ENCODE measurements at regions not wholly inside any gene's neighbourhood (a gene's known extent, or its start where the extent isn't known, plus 50 kb on each side); places are given as distances from the start of the nearest gene placed in this dataset.
"Not testable (repeated sequence)": the region's sequence is repeated elsewhere in the genome, so short reads cannot be mapped to it uniquely, and the experiment has no call there.

DNA sequence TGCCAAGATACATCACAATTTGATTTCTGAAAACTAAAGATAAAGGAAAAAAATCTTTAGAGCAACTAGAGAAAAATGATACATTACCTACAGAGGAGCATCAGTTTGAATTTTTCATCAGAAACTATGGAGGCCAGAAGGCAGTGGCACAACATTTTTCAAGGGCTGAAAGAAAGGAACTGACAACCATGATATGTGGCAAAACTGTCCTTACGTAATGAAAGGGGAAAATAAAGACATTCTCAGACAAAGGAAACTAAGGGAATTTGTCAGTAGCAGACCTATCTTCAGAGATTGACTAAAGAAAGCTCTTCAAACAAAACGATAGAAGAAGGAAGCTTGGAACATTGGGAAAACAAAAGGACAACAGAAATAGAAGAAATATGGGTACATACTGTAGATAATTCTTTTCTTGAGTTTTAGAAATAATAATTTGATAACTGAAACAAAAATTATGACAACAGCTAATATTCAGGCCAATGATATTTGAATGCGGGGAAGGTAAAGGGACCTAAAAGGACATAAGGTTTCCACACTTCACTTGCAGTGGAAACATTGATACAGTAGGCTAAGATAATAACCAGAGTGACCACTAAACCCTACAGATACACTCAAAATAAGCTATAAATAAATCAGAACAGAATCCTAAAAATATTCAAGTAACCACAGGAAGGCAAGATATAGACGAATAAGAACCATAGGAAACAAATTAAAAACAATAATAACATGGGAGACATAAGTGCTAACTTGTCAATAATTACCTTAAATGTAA lies 70.0 kb upstream of the NPAS2 start:
- no peaks in the 10 kb centered on the region for H3K27me3 ChIP-seq
- no peak overlapping the region for H3K27ac ChIP-seq
- no peaks in the 10 kb centered on the region for H3K9me3 ChIP-seq
- TF ChIP-seq EP300 (IDR thresholded peaks at IDR 0.05) (no peak), POLR2A (IDR thresholded peaks at IDR 0.05) (no peak)
- TF ChIP-seq, protein P1, sequence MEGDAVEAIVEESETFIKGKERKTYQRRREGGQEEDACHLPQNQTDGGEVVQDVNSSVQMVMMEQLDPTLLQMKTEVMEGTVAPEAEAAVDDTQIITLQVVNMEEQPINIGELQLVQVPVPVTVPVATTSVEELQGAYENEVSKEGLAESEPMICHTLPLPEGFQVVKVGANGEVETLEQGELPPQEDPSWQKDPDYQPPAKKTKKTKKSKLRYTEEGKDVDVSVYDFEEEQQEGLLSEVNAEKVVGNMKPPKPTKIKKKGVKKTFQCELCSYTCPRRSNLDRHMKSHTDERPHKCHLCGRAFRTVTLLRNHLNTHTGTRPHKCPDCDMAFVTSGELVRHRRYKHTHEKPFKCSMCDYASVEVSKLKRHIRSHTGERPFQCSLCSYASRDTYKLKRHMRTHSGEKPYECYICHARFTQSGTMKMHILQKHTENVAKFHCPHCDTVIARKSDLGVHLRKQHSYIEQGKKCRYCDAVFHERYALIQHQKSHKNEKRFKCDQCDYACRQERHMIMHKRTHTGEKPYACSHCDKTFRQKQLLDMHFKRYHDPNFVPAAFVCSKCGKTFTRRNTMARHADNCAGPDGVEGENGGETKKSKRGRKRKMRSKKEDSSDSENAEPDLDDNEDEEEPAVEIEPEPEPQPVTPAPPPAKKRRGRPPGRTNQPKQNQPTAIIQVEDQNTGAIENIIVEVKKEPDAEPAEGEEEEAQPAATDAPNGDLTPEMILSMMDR (IDR thresholded peaks at IDR 0.05), result no peak
- H3K4me3 ChIP-seq, result no peak overlapping the region
- DNase-seq (ENCODE audit: low spot score in 2 of 2), result no peak
- WGBS, 2 donors, result 84 to 85% methylated on average over 4 of the region's 4 CpGs
- H3K36me3 ChIP-seq, result no peaks in the 10 kb centered on the region
- H3K4me1 ChIP-seq, result peaks cover 0 to 13% (median 0%) of the 10 kb centered on the region in 4 donors

DNA sequence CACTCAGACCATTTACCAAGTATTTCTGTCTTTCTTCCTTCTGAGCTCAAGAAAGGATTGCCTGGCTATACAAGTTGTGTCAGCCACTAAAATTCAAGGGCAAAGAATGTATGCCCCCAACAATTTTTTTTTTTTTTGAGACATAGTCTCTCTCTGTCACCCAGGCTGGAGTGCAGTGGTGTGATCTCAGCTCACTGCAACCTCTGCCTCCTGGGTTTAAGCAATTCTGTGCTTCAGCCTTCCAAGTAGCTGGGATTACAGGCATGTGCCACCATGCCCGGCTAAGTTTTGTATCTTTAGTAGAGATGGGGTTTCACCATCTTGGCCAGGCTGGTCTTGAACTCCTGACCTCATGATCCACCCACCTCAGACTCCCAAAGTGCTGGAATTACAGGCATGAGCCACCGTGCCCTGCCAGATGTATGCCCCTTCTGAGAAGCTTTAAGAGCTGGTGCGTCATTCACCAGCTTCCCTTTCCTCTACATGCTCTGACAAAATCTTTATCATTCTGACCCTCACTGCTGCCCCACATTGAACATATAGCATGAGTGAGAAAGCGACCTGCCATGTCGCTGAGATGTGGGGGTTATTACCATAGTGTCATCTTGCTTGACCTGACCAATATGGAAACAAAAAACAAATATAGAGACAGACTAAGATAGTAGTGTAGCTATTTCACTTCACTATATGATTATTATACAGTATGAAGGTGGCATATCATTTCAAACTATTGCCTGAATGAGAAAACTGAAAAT lies 67.9 kb upstream of the NPAS2 start:
- 82 to 87% methylated on average over 5 of the region's 5 CpGs for WGBS, 2 donors
- H3K27ac ChIP-seq, result peak overlapping the region in 1 of 4 donors; percentile 50
- not testable (repeated sequence) for H3K4me3 ChIP-seq

DNA sequence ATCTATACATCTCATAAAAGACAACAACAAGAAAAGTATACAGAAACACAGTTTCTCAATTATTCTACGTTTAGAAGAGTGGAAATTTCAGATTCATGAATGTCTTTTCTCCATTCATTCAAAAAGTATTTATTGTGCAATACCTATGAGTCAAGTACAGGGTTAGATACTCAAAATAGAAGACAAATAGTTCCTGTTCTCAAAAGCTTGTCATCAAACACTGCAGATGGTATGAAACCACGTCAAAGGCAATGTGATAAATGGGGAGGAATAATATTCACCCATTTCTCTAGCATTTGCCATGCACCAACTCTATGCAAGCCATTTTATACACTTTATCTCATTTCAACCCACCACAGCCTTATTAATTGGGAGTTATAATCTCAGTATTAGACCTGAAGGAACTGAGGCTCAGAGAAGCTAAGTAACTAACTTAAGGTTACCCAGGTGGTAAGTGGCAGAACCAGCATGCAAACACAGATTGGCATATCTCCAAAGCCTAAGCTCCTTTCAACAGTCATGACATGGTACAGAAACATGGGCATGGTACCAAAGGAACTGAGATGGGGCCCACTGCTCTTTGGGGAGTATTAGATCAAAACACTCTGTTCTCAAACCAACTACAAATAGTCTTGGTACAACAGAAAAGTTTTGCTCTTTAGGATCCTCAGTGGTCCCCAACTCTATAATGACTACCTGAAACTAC lies 67.2 kb upstream of the NPAS2 start:
- no peak for DNase-seq (ENCODE audit: low spot score in 2 of 2)
- Histone ChIP-seq H3K27ac (peak overlapping the region in 1 of 4 donors; percentile 50), H3K4me3 (no peak overlapping the region), H3K36me3 (no peaks in the 10 kb centered on the region), H3K9me3 (no peaks in the 10 kb centered on the region), H3K4me1 (peaks cover 0 to 13% (median 0%) of the 10 kb centered on the region in 4 donors), H3K27me3 (no peaks in the 10 kb centered on the region)
- TF ChIP-seq EP300 (IDR thresholded peaks at IDR 0.05), result peak in 1 of 2 donors; percentile 76
- TF ChIP-seq, protein P1 (IDR thresholded peaks at IDR 0.05), result no peak
- no peak for TF ChIP-seq POLR2A (IDR thresholded peaks at IDR 0.05)
- 30 to 38% methylated on average over 2 of the region's 2 CpGs for WGBS, 2 donors

More for the DNA sequence above, 67.9 kb upstream of the NPAS2 start:
- not testable (repeated sequence) for H3K36me3 ChIP-seq; H3K9me3 ChIP-seq; DNase-seq (ENCODE audit: low spot score in 2 of 2); H3K27me3 ChIP-seq
- H3K4me1 ChIP-seq, result peaks cover 0 to 13% (median 0%) of the 10 kb centered on the region in 4 donors

DNA sequence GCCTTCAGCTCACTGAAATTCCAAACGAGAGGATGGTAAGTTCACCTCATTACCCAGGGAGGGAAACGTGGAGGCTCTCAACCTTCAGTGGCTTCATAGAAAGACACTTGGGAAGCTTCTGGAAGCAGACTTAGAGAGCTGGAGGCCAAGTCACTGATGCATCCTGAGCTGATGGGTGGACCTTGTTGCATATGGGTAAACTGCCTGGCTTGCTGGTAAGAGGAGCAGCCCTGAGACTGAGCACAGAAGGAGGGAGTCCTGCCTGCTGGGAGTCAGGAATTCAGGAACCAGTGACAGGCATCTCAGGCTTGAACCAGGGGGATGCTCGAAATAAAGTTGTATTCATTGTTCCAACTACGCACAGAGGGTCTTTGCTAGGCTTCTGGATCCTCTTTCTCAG lies 66.5 kb upstream of the NPAS2 start:
- no peaks in the 10 kb centered on the region for H3K36me3 ChIP-seq
- 65 to 74% methylated on average over 4 of the region's 4 CpGs for WGBS, 2 donors
- H3K4me1 ChIP-seq, result peaks cover 0 to 13% (median 0%) of the 10 kb centered on the region in 4 donors
- no peaks in the 10 kb centered on the region for H3K9me3 ChIP-seq
- TF ChIP-seq POLR2A (IDR thresholded peaks at IDR 0.05) (no peak), EP300 (IDR thresholded peaks at IDR 0.05) (no peak)
- TF ChIP-seq, protein P1 (IDR thresholded peaks at IDR 0.05), result no peak
- no peaks in the 10 kb centered on the region for H3K27me3 ChIP-seq
- no peak for DNase-seq (ENCODE audit: low spot score in 2 of 2)
- H3K27ac ChIP-seq, result peak overlapping the region in 1 of 4 donors; percentile 29
- H3K4me3 ChIP-seq, result no peak overlapping the region

DNA sequence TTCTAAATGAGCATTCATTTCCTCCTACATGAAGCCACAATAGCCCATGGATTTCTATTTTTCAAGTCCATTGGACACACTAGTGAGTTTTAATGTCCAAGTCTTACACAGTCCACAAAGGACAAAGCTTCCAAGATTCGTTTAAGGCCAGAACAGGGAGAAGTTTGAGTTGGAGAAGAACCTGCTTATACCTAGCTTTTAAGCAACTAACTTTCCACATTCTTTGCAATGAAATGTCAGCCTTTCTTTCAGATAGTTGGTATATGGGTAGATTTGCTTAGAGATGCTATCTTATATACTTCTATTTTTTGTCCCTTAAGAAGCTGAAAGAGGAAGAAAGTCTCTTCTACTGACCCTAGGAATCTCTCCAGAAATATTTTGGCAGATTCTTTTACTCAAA lies 66.1 kb upstream of the NPAS2 start:
- H3K36me3 ChIP-seq, result no peaks in the 10 kb centered on the region
- H3K4me1 ChIP-seq, result peaks cover 0 to 13% (median 0%) of the 10 kb centered on the region in 4 donors
- DNase-seq (ENCODE audit: low spot score in 2 of 2), result no peak
- no peak overlapping the region for H3K27ac ChIP-seq
- WGBS, 2 donors, result 53 to 59% methylated on average over 1 of the region's 1 CpG
- H3K27me3 ChIP-seq, result no peaks in the 10 kb centered on the region
- TF ChIP-seq, protein P1 (IDR thresholded peaks at IDR 0.05), result no peak
- TF ChIP-seq EP300 (IDR thresholded peaks at IDR 0.05), result no peak
- no peak for TF ChIP-seq POLR2A (IDR thresholded peaks at IDR 0.05)
- H3K9me3 ChIP-seq, result no peaks in the 10 kb centered on the region
- H3K4me3 ChIP-seq, result no peak overlapping the region

All from tibial nerve (tissue), 4 donors.